ENCODE measurements at regions not wholly inside any gene's neighbourhood (a gene's known extent, or its start where the extent isn't known, plus 50 kb on each side); places are given as distances from the start of the nearest gene placed in this dataset.
"Not testable (repeated sequence)": the region's sequence is repeated elsewhere in the genome, so short reads cannot be mapped to it uniquely, and the experiment has no call there.

GRCh38 chr18:8882632-8883408 lies 177.5 kb downstream of the MTCL1 start:
- Histone ChIP-seq H3K27me3 (no peaks in the 10 kb centered on the region), H3K9me3 (ENCODE audit: low read depth) (no peaks in the 10 kb centered on the region), H3K27ac (no peak overlapping the region), H4K20me1 (ENCODE audit: insufficient read depth, poor library complexity, severe bottlenecking) (no peaks in the 10 kb centered on the region), H3K4me1 (ENCODE audit: insufficient read depth) (no peaks in the 10 kb centered on the region), H3K79me2 (no peaks in the 10 kb centered on the region), H3K4me3 (no peak overlapping the region), H2AFZ (no peak overlapping the region), H3K36me3 (replicated peaks; ENCODE audit: insufficient read depth, low read depth) (no peaks in the 10 kb centered on the region), H3K4me2 (no peak overlapping the region), H3K9me2 (replicated peaks; ENCODE audit: insufficient read depth) (no peaks in the 10 kb centered on the region)
- DNase-seq (ENCODE audit: low spot score): no peak
- 79% methylated on average over 15 of the region's 15 CpGs for WGBS (ENCODE audit: low lambda C conversion rate, missing lambda C conversion rate)
- no peak for TF ChIP-seq EZH2phosphoT487 (IDR thresholded peaks at IDR 0.05; ENCODE audit: low read depth, severe bottlenecking, unreplicated experiment)
- TF ChIP-seq CTCF (IDR thresholded peaks at IDR 0.05; ENCODE audit: poor library complexity): no peak
- no peak for TF ChIP-seq EZH2 (IDR thresholded peaks at IDR 0.05; ENCODE audit: borderline replicate concordance)

- H3K79me2 ChIP-seq: no peaks in the 10 kb centered on the region
- WGBS (ENCODE audit: low lambda C conversion rate, missing lambda C conversion rate): 95% methylated on average over 1 of the region's 1 CpG
- H3K9me3 ChIP-seq (ENCODE audit: low read depth): no peaks in the 10 kb centered on the region
- H3K4me3 ChIP-seq: no peak overlapping the region
- no peak overlapping the region for H2AFZ ChIP-seq
- H3K4me1 ChIP-seq (ENCODE audit: insufficient read depth): no peaks in the 10 kb centered on the region
- no peaks in the 10 kb centered on the region for H3K36me3 ChIP-seq (replicated peaks; ENCODE audit: insufficient read depth, low read depth)
- H3K27me3 ChIP-seq: no peaks in the 10 kb centered on the region
- H3K9me2 ChIP-seq (replicated peaks; ENCODE audit: insufficient read depth): no peaks in the 10 kb centered on the region
- no peak overlapping the region for H3K27ac ChIP-seq
- no peak for DNase-seq (ENCODE audit: low spot score)
- TF ChIP-seq EZH2phosphoT487 (IDR thresholded peaks at IDR 0.05; ENCODE audit: low read depth, severe bottlenecking, unreplicated experiment) (no peak), CTCF (IDR thresholded peaks at IDR 0.05; ENCODE audit: poor library complexity) (no peak), EZH2 (IDR thresholded peaks at IDR 0.05; ENCODE audit: borderline replicate concordance) (no peak)
- H3K4me2 ChIP-seq: no peak overlapping the region
- H4K20me1 ChIP-seq (ENCODE audit: insufficient read depth, poor library complexity, severe bottlenecking): no peaks in the 10 kb centered on the region
Observed at GRCh38 chr18:8883409-8883668, 178.0 kb downstream of the MTCL1 start.

GRCh38 chr18:8887877-8888276 lies 182.5 kb downstream of the MTCL1 start:
- not testable (repeated sequence) for H3K27me3 ChIP-seq; H3K9me3 ChIP-seq (ENCODE audit: low read depth); H4K20me1 ChIP-seq (ENCODE audit: insufficient read depth, poor library complexity, severe bottlenecking); H3K4me3 ChIP-seq; H3K36me3 ChIP-seq (replicated peaks; ENCODE audit: insufficient read depth, low read depth); H3K79me2 ChIP-seq; H2AFZ ChIP-seq; H3K27ac ChIP-seq; H3K4me2 ChIP-seq; H3K9me2 ChIP-seq (replicated peaks; ENCODE audit: insufficient read depth); H3K4me1 ChIP-seq (ENCODE audit: insufficient read depth); DNase-seq (ENCODE audit: low spot score)
- WGBS (ENCODE audit: low lambda C conversion rate, missing lambda C conversion rate): 88% methylated on average over 2 of the region's 2 CpGs

GRCh38 chr18:8889489-8889888 lies 184.1 kb downstream of the MTCL1 start:
- no peaks in the 10 kb centered on the region for H4K20me1 ChIP-seq (ENCODE audit: insufficient read depth, poor library complexity, severe bottlenecking)
- no peaks in the 10 kb centered on the region for H3K79me2 ChIP-seq
- no peak overlapping the region for H3K4me3 ChIP-seq
- H3K4me1 ChIP-seq (ENCODE audit: insufficient read depth): peaks cover 5% of the 10 kb centered on the region
- no peaks in the 10 kb centered on the region for H3K9me2 ChIP-seq (replicated peaks; ENCODE audit: insufficient read depth)
- no peak for TF ChIP-seq EZH2phosphoT487 (IDR thresholded peaks at IDR 0.05; ENCODE audit: low read depth, severe bottlenecking, unreplicated experiment)
- no peak for TF ChIP-seq CTCF (IDR thresholded peaks at IDR 0.05; ENCODE audit: poor library complexity)
- TF ChIP-seq EZH2 (IDR thresholded peaks at IDR 0.05; ENCODE audit: borderline replicate concordance): no peak
- no peak for DNase-seq (ENCODE audit: low spot score)
- 85% methylated on average over 2 of the region's 2 CpGs for WGBS (ENCODE audit: low lambda C conversion rate, missing lambda C conversion rate)
- H3K4me2 ChIP-seq: no peak overlapping the region
- H2AFZ ChIP-seq: no peak overlapping the region
- peak overlapping the region; percentile 5 for H3K27ac ChIP-seq
- H3K36me3 ChIP-seq (replicated peaks; ENCODE audit: insufficient read depth, low read depth): no peaks in the 10 kb centered on the region
- H3K27me3 ChIP-seq: no peaks in the 10 kb centered on the region
- H3K9me3 ChIP-seq (ENCODE audit: low read depth): no peaks in the 10 kb centered on the region

GRCh38 chr18:8890503-8890902 lies 185.1 kb downstream of the MTCL1 start:
- H3K27ac ChIP-seq: peak overlapping the region; percentile 57
- not testable (repeated sequence) for H3K9me2 ChIP-seq (replicated peaks; ENCODE audit: insufficient read depth); H3K4me2 ChIP-seq; H3K4me1 ChIP-seq (ENCODE audit: insufficient read depth); H3K27me3 ChIP-seq; H2AFZ ChIP-seq; DNase-seq (ENCODE audit: low spot score); H3K36me3 ChIP-seq (replicated peaks; ENCODE audit: insufficient read depth, low read depth); H4K20me1 ChIP-seq (ENCODE audit: insufficient read depth, poor library complexity, severe bottlenecking); H3K79me2 ChIP-seq; H3K9me3 ChIP-seq (ENCODE audit: low read depth); H3K4me3 ChIP-seq
- 66% methylated on average over 2 of the region's 3 CpGs for WGBS (ENCODE audit: low lambda C conversion rate, missing lambda C conversion rate)

Data from hepatocyte (in vitro differentiated cells).